Tibial nerve (tissue), 4 donors: ENCODE measurements at regions not wholly inside any gene's neighbourhood (a gene's known extent, or its start where the extent isn't known, plus 50 kb on each side); places are given as distances from the start of the nearest gene placed in this dataset.
A peak's percentile ranks its signal among the peaks of the same experiment; 100 is the strongest.

Experiments
- DNase-seq, 2 donors: peaks; one replicate each; pipeline ENCODE4 v3.0.0-alpha.2; 2019; ENCODE audit warnings: low spot score in 2 of 2
- H3K27ac ChIP-seq, 4 donors: fragments of 200-600 bp; sonication (generic) in 3 of 4; one replicate each; pipeline ENCODE4 v1.5.1; 2017 to 2019; ENCODE audit warnings: mild to moderate bottlenecking in 1 of 4
- H3K27me3 ChIP-seq, 2 donors: fragments of 200-600 bp; sonication (generic) in 1 of 2; one replicate each; pipeline versions ENCODE4 v1.5.1 to v1.6.0; 2017 to 2019
- H3K36me3 ChIP-seq, 3 donors: fragments of 200-600 bp; sonication (generic); one replicate each; pipeline ENCODE4 v1.5.1; 2018 to 2019
- H3K4me1 ChIP-seq, 4 donors: fragments of 200-600 bp; sonication (generic) in 3 of 4; one replicate each; pipeline ENCODE4 v1.5.1; 2017 to 2019
- H3K4me3 ChIP-seq, 4 donors: fragments of 200-600 bp; sonication (generic) in 3 of 4; one replicate each; pipeline ENCODE4 v1.5.1; 2017 to 2019; ENCODE audit warnings: mild to moderate bottlenecking in 1 of 4, moderate library complexity in 1 of 4
- H3K9me3 ChIP-seq, 4 donors: fragments of 200-600 bp; sonication (generic) in 3 of 4; one replicate each; pipeline ENCODE4 v1.5.1; 2017 to 2019
- EP300 ChIP-seq, 2 donors: sonication (generic); formaldehyde crosslinking; IDR thresholded peaks; one replicate each; pipeline ENCODE4 v1.6.1; 2017; ENCODE audit warnings: antibody characterized with exemption in 2 of 2, mild to moderate bottlenecking in 1 of 2
- POLR2A ChIP-seq, 2 donors: fragments of 450-650 bp; IDR thresholded peaks; one replicate each; pipeline ENCODE4 v1.6.1; 2017; ENCODE audit warnings: antibody characterized with exemption in 2 of 2, mild to moderate bottlenecking in 2 of 2, moderate library complexity in 2 of 2
- WGBS, 2 donors: methylation state at CpG; one replicate each; pipeline ENCODE4 v1.1.5; 2018; 5-methylcytosine and 5-hydroxymethylcytosine counted together
- TF ChIP-seq, protein P1 (sequence below), 5 experiments: fragments of 200-600 bp in 3 of 5; fragments of 450-650 bp in 2 of 5; sonication (generic) in 3 of 5; IDR thresholded peaks; one replicate each; pipeline ENCODE4 v1.5.1; 2016 to 2019; ENCODE audit warnings: antibody characterized with exemption in 5 of 5, mild to moderate bottlenecking in 3 of 5, moderate library complexity in 2 of 5

- H3K36me3 ChIP-seq, result peaks cover 0 to 8% (median 0%) of the 10 kb centered on the region in 3 donors
- peaks cover 0 to 16% (median 4%) of the 10 kb centered on the region in 4 donors for H3K9me3 ChIP-seq
- peaks cover 0 to 11% (median 6%) of the 10 kb centered on the region in 4 donors for H3K4me1 ChIP-seq
- H3K27me3 ChIP-seq, result no peaks in the 10 kb centered on the region
- DNase-seq, result no peak
- H3K27ac ChIP-seq, result no peak overlapping the region
- TF ChIP-seq, protein P1, sequence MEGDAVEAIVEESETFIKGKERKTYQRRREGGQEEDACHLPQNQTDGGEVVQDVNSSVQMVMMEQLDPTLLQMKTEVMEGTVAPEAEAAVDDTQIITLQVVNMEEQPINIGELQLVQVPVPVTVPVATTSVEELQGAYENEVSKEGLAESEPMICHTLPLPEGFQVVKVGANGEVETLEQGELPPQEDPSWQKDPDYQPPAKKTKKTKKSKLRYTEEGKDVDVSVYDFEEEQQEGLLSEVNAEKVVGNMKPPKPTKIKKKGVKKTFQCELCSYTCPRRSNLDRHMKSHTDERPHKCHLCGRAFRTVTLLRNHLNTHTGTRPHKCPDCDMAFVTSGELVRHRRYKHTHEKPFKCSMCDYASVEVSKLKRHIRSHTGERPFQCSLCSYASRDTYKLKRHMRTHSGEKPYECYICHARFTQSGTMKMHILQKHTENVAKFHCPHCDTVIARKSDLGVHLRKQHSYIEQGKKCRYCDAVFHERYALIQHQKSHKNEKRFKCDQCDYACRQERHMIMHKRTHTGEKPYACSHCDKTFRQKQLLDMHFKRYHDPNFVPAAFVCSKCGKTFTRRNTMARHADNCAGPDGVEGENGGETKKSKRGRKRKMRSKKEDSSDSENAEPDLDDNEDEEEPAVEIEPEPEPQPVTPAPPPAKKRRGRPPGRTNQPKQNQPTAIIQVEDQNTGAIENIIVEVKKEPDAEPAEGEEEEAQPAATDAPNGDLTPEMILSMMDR (IDR thresholded peaks at IDR 0.05), result no peak
- TF ChIP-seq EP300 (IDR thresholded peaks at IDR 0.05), result no peak
- TF ChIP-seq POLR2A (IDR thresholded peaks at IDR 0.05), result no peak
- H3K4me3 ChIP-seq, result no peak overlapping the region
- WGBS, 2 donors, result 80 to 83% methylated on average over 7 of the region's 7 CpGs
These were observed 179.6 kb downstream of the TMX1 start for GRCh38 chr14:51419685-51420084.

DNA sequence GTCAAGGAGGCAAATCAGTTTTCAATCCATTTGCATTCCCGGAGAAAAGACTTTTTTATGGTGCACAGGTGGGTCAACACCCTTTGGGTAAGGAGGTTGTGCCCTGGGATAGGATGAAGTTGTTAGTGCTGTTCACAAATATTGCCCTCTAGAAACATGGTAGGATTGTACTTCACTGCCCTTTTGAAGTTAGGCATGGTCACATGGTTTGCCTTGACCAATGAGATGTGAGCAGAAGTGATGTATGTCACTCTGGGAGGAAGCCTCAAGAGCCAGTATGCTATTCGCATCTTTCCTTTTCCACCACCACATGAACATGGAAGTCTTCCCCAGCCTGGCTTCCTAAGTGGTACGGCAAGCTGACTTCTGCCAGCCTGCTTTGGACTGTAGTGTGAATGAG lies 182.7 kb downstream of the TMX1 start:
- peaks cover 0 to 16% (median 4%) of the 10 kb centered on the region in 4 donors for H3K9me3 ChIP-seq
- no peak overlapping the region for H3K4me3 ChIP-seq
- H3K27ac ChIP-seq, result no peak overlapping the region
- no peaks in the 10 kb centered on the region for H3K27me3 ChIP-seq
- no peak for DNase-seq
- TF ChIP-seq, protein P1 (IDR thresholded peaks at IDR 0.05), result no peak
- TF ChIP-seq EP300 (IDR thresholded peaks at IDR 0.05) (no peak), POLR2A (IDR thresholded peaks at IDR 0.05) (no peak)
- WGBS, 2 donors, result 92 to 97% methylated on average over 3 of the region's 3 CpGs
- H3K36me3 ChIP-seq, result peaks cover 0 to 8% (median 0%) of the 10 kb centered on the region in 3 donors
- H3K4me1 ChIP-seq, result peaks cover 0 to 26% (median 12%) of the 10 kb centered on the region in 4 donors

- Histone ChIP-seq H3K36me3 (peaks cover 0 to under 1% (median 0%) of the 10 kb centered on the region in 3 donors), H3K9me3 (peaks cover 0 to 7% (median 3%) of the 10 kb centered on the region in 4 donors), H3K4me1 (peaks cover 0 to 29% (median 12%) of the 10 kb centered on the region in 4 donors), H3K27me3 (no peaks in the 10 kb centered on the region), H3K27ac (peak overlapping the region in 3 of 4 donors; percentile 25 to 86 (median 78)), H3K4me3 (no peak overlapping the region)
- 28 to 31% methylated on average over 3 of the region's 3 CpGs for WGBS, 2 donors
- TF ChIP-seq, protein P1 (IDR thresholded peaks at IDR 0.05), result no peak
- no peak for TF ChIP-seq EP300 (IDR thresholded peaks at IDR 0.05)
- no peak for TF ChIP-seq POLR2A (IDR thresholded peaks at IDR 0.05)
- no peak for DNase-seq
These were observed 184.0 kb downstream of the TMX1 start for GRCh38 chr14:51424041-51424440.

DNA sequence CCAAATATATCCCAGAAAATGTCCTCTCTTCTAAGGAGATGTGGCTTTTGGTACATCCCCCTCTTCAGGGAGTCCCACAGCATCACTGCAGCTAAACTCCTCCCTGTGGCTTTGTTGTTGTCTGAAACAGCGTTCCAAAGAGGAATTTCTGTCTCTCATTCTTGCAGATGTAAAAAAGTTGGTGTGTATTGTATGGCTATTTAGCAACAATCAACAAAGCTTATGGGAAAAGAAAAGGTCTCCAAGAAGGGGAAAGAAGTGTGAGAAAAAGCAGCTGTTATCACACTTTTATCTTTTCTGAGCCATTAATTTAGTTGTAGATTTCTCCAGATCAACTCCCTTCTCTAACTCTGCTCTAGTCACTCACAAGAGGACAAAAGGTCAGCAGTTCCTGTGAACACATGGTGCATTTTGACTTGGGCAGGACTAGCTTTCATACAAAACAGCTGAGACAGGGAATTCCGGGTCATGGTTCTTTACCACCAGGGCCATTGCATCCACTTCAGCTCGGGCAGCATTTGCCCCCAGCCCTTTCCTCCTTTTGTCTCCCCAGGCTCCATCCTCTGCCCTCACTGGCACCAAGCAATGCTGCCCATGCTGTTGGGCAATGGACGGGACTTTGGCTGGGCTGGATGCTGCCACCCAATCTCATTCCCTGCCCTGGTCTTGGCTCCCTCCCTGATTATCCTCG lies 184.7 kb downstream of the TMX1 start:
- 27 to 29% methylated on average over 5 of the region's 5 CpGs for WGBS, 2 donors
- TF ChIP-seq POLR2A (IDR thresholded peaks at IDR 0.05) (no peak), EP300 (IDR thresholded peaks at IDR 0.05) (peak in 1 of 2 donors; percentile 47)
- Histone ChIP-seq H3K36me3 (no peaks in the 10 kb centered on the region), H3K9me3 (peaks cover 0 to 2% (median under 1%) of the 10 kb centered on the region in 4 donors), H3K4me3 (no peak overlapping the region), H3K4me1 (peaks cover 0 to 35% (median 12%) of the 10 kb centered on the region in 4 donors), H3K27me3 (no peaks in the 10 kb centered on the region), H3K27ac (peak overlapping the region in 3 of 4 donors; percentile 46 to 86 (median 78))
- DNase-seq, result peak; percentile 26 to 51

DNA sequence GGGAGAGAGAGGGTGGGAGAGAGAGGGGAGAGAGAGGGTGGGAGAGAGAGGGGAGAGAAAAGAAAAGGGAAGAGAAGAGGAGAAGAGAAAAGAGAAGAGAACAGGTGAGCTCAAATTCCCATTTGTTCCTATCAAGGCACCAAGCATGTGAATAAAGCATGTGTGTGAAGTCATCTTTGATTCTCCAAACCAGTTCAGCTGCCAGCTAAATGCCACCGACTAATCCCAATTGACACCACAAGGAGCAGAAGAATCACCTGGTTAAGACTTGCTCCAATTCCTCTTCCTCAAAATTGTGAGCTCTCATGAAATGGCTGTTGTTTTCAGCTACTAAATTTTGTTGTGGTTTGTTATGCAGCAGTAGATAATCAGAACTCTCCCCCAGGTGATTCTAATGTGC lies 188.9 kb downstream of the TMX1 start:
- H3K27me3 ChIP-seq, result no peaks in the 10 kb centered on the region
- 79 to 91% methylated on average over 1 of the region's 1 CpG for WGBS, 2 donors
- H3K36me3 ChIP-seq, result no peaks in the 10 kb centered on the region
- H3K27ac ChIP-seq, result peak overlapping the region in 2 of 4 donors; percentile 77 to 91
- no peak overlapping the region for H3K4me3 ChIP-seq
- no peak for DNase-seq
- H3K4me1 ChIP-seq, result peaks cover 0 to 57% (median 18%) of the 10 kb centered on the region in 4 donors
- H3K9me3 ChIP-seq, result no peaks in the 10 kb centered on the region
- TF ChIP-seq, protein P1 (IDR thresholded peaks at IDR 0.05), result no peak
- TF ChIP-seq POLR2A (IDR thresholded peaks at IDR 0.05) (no peak), EP300 (IDR thresholded peaks at IDR 0.05) (no peak)
